Peyer's patch (tissue), 4 donors: ENCODE measurements at regions not wholly inside any gene's neighbourhood (a gene's known extent, or its start where the extent isn't known, plus 50 kb on each side); places are given as distances from the start of the nearest gene placed in this dataset.
"Not testable (repeated sequence)": the region's sequence is repeated elsewhere in the genome, so short reads cannot be mapped to it uniquely, and the experiment has no call there.

Experiments
- POLR2A ChIP-seq, 2 donors: fragments of 450-650 bp; IDR thresholded peaks; one replicate each; pipeline ENCODE4 v1.5.1; 2017; ENCODE audit warnings: antibody characterized with exemption in 2 of 2, mild to moderate bottlenecking in 2 of 2, moderate library complexity in 2 of 2
- TF ChIP-seq, protein P1 (sequence below), 6 experiments: fragments of 450-650 bp in 4 of 6; fragments of 200-600 bp in 2 of 6; sonication (generic) in 1 of 6; IDR thresholded peaks; one replicate each; pipeline ENCODE4 v1.5.1; 2017 to 2019; ENCODE audit warnings: antibody characterized with exemption in 6 of 6, mild to moderate bottlenecking in 3 of 6, moderate library complexity in 1 of 6

- TF ChIP-seq, protein P1, sequence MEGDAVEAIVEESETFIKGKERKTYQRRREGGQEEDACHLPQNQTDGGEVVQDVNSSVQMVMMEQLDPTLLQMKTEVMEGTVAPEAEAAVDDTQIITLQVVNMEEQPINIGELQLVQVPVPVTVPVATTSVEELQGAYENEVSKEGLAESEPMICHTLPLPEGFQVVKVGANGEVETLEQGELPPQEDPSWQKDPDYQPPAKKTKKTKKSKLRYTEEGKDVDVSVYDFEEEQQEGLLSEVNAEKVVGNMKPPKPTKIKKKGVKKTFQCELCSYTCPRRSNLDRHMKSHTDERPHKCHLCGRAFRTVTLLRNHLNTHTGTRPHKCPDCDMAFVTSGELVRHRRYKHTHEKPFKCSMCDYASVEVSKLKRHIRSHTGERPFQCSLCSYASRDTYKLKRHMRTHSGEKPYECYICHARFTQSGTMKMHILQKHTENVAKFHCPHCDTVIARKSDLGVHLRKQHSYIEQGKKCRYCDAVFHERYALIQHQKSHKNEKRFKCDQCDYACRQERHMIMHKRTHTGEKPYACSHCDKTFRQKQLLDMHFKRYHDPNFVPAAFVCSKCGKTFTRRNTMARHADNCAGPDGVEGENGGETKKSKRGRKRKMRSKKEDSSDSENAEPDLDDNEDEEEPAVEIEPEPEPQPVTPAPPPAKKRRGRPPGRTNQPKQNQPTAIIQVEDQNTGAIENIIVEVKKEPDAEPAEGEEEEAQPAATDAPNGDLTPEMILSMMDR (IDR thresholded peaks at IDR 0.05): not testable (repeated sequence)
- not testable (repeated sequence) for TF ChIP-seq POLR2A (IDR thresholded peaks at IDR 0.05)
These were observed 3914.7 kb upstream of the OR11H1 start for GRCh38 chr22:11613081-11613897.
